ENCODE measurements at regions not wholly inside any gene's neighbourhood (a gene's known extent, or its start where the extent isn't known, plus 50 kb on each side); places are given as distances from the start of the nearest gene placed in this dataset.

GRCh38 chr3:116785226-116785625 lies 75.6 kb downstream of the TUSC7 start:
- Histone ChIP-seq H3K9me3 (ENCODE audit: control insufficient read depth in 1 of 2, insufficient read depth in 1 of 2, low read length in 2 of 2) (no peaks in the 10 kb centered on the region), H3K36me3 (ENCODE audit: insufficient read depth, low read length) (no peaks in the 10 kb centered on the region), H3K4me3 (ENCODE audit: low read length) (no peak overlapping the region), H3K27me3 (ENCODE audit: control insufficient read depth in 1 of 2, insufficient read depth in 2 of 2, low read length in 2 of 2) (no peaks in the 10 kb centered on the region), H3K27ac (ENCODE audit: low read depth in 1 of 2, low read length in 2 of 2) (no peak overlapping the region), H3K4me1 (ENCODE audit: insufficient read depth, low read length) (no peaks in the 10 kb centered on the region)
- no peaks in the 10 kb centered on the region for H3K36me3 Mint-ChIP-seq (ENCODE audit: low read depth)
- no peaks in the 10 kb centered on the region for H3K9me3 Mint-ChIP-seq
- ATAC-seq (ENCODE audit: poor library complexity) (no peak), DNase-seq (no peak)
- intact Hi-C loops (cut with DNase I, micrococcal nuclease): no loop called here
- TF ChIP-seq CTCF (IDR thresholded peaks at IDR 0.05): no peak
- no peaks in the 10 kb centered on the region for H3K27me3 Mint-ChIP-seq
- H3K4me3 Mint-ChIP-seq: no peak overlapping the region
- H3K4me1 Mint-ChIP-seq (ENCODE audit: low read depth): no peaks in the 10 kb centered on the region
- no peak overlapping the region for H3K27ac Mint-ChIP-seq
- POLR2A ChIA-PET: no interaction called here
- CTCF ChIA-PET: no interaction called here

GRCh38 chr3:116802651-116803050 lies 93.1 kb downstream of the TUSC7 start:
- ChIA-PET POLR2A (no interaction called here), CTCF (no interaction called here)
- no peaks in the 10 kb centered on the region for H3K27me3 Mint-ChIP-seq
- H3K9me3 Mint-ChIP-seq: peaks cover 3% of the 10 kb centered on the region
- TF ChIP-seq CTCF (IDR thresholded peaks at IDR 0.05): no peak
- no peak overlapping the region for H3K27ac ChIP-seq (ENCODE audit: low read depth in 1 of 2, low read length in 2 of 2)
- H3K4me1 Mint-ChIP-seq (ENCODE audit: low read depth): no peaks in the 10 kb centered on the region
- H3K36me3 Mint-ChIP-seq (ENCODE audit: low read depth): no peaks in the 10 kb centered on the region
- H3K27ac Mint-ChIP-seq: no peak overlapping the region
- DNase-seq (no peak), ATAC-seq (ENCODE audit: poor library complexity) (no peak)
- no peak overlapping the region for H3K4me3 ChIP-seq (ENCODE audit: low read length)
- no peaks in the 10 kb centered on the region for H3K27me3 ChIP-seq (ENCODE audit: control insufficient read depth in 1 of 2, insufficient read depth in 2 of 2, low read length in 2 of 2)
- H3K9me3 ChIP-seq (ENCODE audit: control insufficient read depth in 1 of 2, insufficient read depth in 1 of 2, low read length in 2 of 2): peaks cover 0 to 5% of the 10 kb centered on the region in 2 experiments
- no peaks in the 10 kb centered on the region for H3K4me1 ChIP-seq (ENCODE audit: insufficient read depth, low read length)
- intact Hi-C loops (cut with DNase I, micrococcal nuclease): no loop called here
- H3K4me3 Mint-ChIP-seq: no peak overlapping the region
- no peaks in the 10 kb centered on the region for H3K36me3 ChIP-seq (ENCODE audit: insufficient read depth, low read length)

GRCh38 chr3:116806351-116806750 lies 96.8 kb downstream of the TUSC7 start:
- no peaks in the 10 kb centered on the region for H3K36me3 Mint-ChIP-seq (ENCODE audit: low read depth)

More at GRCh38 chr3:116806351-116806750, 96.8 kb downstream of the TUSC7 start:
- intact Hi-C loops (cut with DNase I, micrococcal nuclease): no loop called here
- Mint-ChIP-seq H3K4me1 (ENCODE audit: low read depth) (no peaks in the 10 kb centered on the region), H3K27ac (no peak overlapping the region), H3K4me3 (no peak overlapping the region), H3K9me3 (peaks cover 6% of the 10 kb centered on the region), H3K27me3 (no peaks in the 10 kb centered on the region)
- no peak overlapping the region for H3K4me3 ChIP-seq (ENCODE audit: low read length)
- ChIA-PET POLR2A (no interaction called here), CTCF (no interaction called here)
- ATAC-seq (ENCODE audit: poor library complexity): no peak
- DNase-seq: no peak
- no peaks in the 10 kb centered on the region for H3K27me3 ChIP-seq (ENCODE audit: control insufficient read depth in 1 of 2, insufficient read depth in 2 of 2, low read length in 2 of 2)
- H3K9me3 ChIP-seq (ENCODE audit: control insufficient read depth in 1 of 2, insufficient read depth in 1 of 2, low read length in 2 of 2): peaks cover 0 to 5% of the 10 kb centered on the region in 2 experiments
- H3K27ac ChIP-seq (ENCODE audit: low read depth in 1 of 2, low read length in 2 of 2): no peak overlapping the region
- no peaks in the 10 kb centered on the region for H3K36me3 ChIP-seq (ENCODE audit: insufficient read depth, low read length)
- no peaks in the 10 kb centered on the region for H3K4me1 ChIP-seq (ENCODE audit: insufficient read depth, low read length)
- no peak for TF ChIP-seq CTCF (IDR thresholded peaks at IDR 0.05)

Data from CD4-positive, alpha-beta T cell (primary cell).